ENCODE measurements at regions not wholly inside any gene's neighbourhood (a gene's known extent, or its start where the extent isn't known, plus 50 kb on each side); places are given as distances from the start of the nearest gene placed in this dataset.
"Not testable (repeated sequence)": the region's sequence is repeated elsewhere in the genome, so short reads cannot be mapped to it uniquely, and the experiment has no call there.

GRCh38 chr10:9560976-9561375 is 1456.7 kb upstream of the CELF2 start:
- no peak for DNase-seq (ENCODE audit: low read depth in 1 of 2, low spot score in 1 of 2)

GRCh38 chr10:9561821-9562505 is 1455.7 kb upstream of the CELF2 start:
- no peak for DNase-seq (ENCODE audit: low read depth in 1 of 2, low spot score in 1 of 2)

DNA sequence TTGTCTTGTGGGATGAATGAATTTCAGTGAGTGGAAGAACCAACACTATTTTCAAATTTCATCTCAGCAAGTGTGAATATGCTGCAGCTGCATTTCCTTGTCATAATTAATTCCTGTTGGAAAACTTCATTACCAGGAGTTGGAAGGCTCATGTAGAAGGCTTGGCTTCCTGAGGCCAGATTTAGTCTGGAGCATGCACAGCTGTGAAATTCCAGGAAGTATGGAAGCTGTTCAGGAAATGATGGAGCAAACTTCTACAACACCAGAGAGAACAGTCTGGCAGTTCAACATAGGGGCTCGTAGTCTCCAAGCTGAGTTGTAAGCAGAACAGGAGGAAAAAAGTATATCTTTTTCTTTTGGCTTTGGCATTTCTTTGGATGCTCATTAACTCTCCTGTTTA is 1439.9 kb upstream of the CELF2 start:
- no peak for DNase-seq (ENCODE audit: low read depth in 1 of 2, low spot score in 1 of 2)

GRCh38 chr10:9579110-9579705 is 1438.5 kb upstream of the CELF2 start:
- no peak for DNase-seq (ENCODE audit: low read depth in 1 of 2, low spot score in 1 of 2)

GRCh38 chr10:9582803-9583202 is 1434.9 kb upstream of the CELF2 start:
- not testable (repeated sequence) for DNase-seq (ENCODE audit: low read depth in 1 of 2, low spot score in 1 of 2)

- DNase-seq (ENCODE audit: low read depth in 1 of 2, low spot score in 1 of 2), result no peak
Measured at GRCh38 chr10:9596368-9596920, 1421.2 kb upstream of the CELF2 start.

DNA sequence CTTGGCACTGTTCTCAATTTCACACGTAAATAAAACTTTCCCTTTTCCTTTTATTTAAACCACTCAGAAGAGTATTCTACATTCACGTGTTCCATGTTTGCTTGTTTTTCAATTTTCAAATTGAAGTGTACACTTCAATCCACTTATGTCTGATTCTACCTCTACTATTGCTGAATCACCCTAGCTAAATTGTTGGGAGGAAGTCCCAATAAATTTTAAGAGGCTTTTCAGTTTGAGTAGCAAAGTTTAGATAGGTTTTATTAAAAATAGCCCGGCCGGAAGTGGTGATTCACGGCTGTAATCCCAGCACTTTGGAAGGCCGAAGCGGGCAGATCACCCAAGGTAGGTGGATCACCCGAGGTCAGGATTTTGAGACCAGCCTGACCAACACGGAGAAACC is 1414.7 kb upstream of the CELF2 start:
- no peak for DNase-seq (ENCODE audit: low read depth in 1 of 2, low spot score in 1 of 2)

DNA sequence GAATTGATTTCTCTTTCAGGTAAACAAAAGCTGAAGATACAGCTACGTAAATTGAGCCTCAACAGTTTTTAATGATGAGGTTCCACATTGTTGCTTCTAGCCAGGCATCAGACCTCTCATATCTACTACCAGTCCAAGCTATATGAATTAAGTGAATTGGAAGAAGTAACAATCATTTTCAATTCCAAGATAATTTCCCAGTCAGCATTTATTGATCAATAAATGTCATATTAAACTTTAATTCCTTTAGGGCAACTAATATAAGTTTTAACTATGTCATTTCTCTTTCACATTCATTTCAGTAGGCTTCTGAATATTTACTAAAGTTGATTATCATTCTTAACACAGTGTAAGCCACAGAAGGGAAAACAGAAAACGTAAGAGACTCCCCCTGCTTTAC is 1413.7 kb upstream of the CELF2 start:
- DNase-seq (ENCODE audit: low read depth in 1 of 2, low spot score in 1 of 2), result no peak

DNA sequence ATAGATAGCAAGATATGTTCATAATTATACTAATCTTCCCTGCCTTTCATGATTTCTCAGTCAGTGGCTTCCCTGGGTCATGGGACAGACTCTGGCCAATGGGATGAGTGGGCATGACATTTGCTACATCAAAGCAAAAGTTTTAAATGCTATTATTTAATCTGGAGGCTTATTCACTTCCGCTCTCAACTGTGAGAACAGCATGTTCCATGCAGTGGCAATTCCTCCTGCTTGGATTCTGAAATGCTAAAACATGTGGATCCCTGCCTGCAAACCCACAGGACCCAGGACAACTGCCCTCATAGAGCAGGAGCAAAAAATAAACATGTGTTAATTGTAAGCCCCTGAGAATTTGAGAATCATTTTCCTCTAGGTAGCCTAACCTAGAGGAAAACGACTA is 1412.4 kb upstream of the CELF2 start:
- no peak for DNase-seq (ENCODE audit: low read depth in 1 of 2, low spot score in 1 of 2)

- DNase-seq (ENCODE audit: low read depth in 1 of 2, low spot score in 1 of 2), result no peak
Measured at GRCh38 chr10:9608602-9609001, 1409.1 kb upstream of the CELF2 start.

- no peak for DNase-seq (ENCODE audit: low read depth in 1 of 2, low spot score in 1 of 2)
Measured at GRCh38 chr10:9613338-9614075, 1404.2 kb upstream of the CELF2 start.

DNA sequence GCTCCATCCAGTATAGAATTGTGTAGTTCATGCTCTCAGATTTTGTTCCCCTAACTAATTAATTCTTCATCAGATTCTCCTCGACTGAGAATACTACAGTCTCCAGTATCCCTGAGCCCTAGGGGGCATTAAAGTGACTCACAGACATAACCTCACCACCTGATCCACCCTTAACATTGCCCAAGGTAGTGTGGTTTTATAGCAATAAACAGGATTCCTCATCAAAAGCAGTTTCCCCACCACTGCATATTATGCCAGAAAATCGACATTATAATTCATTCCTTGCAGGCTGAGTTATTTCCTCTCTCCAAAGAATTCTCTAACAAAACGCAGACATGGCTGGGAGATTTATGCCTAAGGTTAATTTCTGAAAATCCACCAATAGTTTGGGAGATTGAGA is 1402.5 kb upstream of the CELF2 start:
- no peak for DNase-seq (ENCODE audit: low read depth in 1 of 2, low spot score in 1 of 2)

DNA sequence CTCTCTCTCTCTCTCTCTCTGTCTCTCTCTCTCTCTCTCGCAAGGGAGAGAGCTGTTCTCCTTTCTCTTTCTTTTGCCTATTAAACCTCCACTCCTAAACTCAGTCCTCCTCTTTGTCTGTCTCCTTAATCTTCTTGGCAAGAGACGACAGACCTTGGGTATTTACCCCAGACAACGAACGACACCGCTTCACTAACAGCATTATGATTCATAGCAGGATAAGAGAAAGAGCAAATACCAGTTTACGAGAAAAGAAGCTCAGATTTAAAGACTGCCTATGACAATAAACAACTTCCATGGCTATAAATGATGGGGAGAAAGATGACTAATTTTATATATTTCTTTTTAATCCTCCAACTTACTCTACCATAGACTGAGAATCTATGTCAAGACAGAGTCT is 1396.5 kb upstream of the CELF2 start:
- no peak for DNase-seq (ENCODE audit: low read depth in 1 of 2, low spot score in 1 of 2)

DNA sequence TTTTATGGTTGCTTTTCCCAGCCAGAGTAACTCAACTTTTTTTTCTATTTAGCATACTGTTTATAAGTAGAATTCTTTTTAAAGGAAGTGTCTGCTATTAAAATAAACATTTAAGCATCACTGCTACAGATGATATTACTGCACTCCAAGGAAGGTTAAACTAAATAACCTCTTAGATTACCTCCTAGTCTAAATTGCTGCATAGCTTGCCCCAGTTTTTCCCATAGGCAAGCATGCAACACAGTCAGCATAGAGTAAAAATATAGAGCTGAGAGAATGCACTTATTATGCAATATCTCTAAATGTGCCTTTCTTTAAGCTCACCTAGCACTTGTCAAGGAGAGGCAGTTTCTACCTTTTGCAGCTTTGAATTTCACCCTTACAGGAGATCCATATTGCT is 1392.4 kb upstream of the CELF2 start:
- DNase-seq (ENCODE audit: low read depth in 1 of 2, low spot score in 1 of 2), result no peak

GRCh38 chr10:9634466-9634865 is 1383.2 kb upstream of the CELF2 start:
- DNase-seq (ENCODE audit: low read depth in 1 of 2, low spot score in 1 of 2), result no peak

DNA sequence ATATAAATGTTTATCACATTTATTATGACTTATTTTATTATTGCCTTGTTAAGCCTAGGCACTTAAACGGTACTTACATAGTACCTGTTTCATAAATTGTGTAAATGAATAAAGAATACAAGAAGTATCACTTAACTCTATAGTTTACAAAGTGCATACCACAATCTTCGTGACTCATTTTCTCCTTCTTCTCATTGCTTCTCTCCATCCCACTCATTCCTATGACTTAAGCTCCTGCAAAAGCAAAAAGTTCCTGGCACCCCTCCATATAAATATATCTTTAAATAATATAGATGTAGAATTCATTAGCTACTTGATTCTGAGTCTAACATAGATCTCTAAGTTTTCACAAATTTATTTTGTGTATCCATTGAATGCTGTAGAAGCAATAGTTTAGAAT is 1382.0 kb upstream of the CELF2 start:
- DNase-seq (ENCODE audit: low read depth in 1 of 2, low spot score in 1 of 2), result no peak

GRCh38 chr10:9636216-9636615 is 1381.5 kb upstream of the CELF2 start:
- DNase-seq (ENCODE audit: low read depth in 1 of 2, low spot score in 1 of 2), result no peak

- DNase-seq (ENCODE audit: low read depth in 1 of 2, low spot score in 1 of 2), result no peak
Measured at GRCh38 chr10:9643782-9644181, 1373.9 kb upstream of the CELF2 start.

GRCh38 chr10:9645404-9645803 is 1372.3 kb upstream of the CELF2 start:
- DNase-seq (ENCODE audit: low read depth in 1 of 2, low spot score in 1 of 2), result no peak

DNA sequence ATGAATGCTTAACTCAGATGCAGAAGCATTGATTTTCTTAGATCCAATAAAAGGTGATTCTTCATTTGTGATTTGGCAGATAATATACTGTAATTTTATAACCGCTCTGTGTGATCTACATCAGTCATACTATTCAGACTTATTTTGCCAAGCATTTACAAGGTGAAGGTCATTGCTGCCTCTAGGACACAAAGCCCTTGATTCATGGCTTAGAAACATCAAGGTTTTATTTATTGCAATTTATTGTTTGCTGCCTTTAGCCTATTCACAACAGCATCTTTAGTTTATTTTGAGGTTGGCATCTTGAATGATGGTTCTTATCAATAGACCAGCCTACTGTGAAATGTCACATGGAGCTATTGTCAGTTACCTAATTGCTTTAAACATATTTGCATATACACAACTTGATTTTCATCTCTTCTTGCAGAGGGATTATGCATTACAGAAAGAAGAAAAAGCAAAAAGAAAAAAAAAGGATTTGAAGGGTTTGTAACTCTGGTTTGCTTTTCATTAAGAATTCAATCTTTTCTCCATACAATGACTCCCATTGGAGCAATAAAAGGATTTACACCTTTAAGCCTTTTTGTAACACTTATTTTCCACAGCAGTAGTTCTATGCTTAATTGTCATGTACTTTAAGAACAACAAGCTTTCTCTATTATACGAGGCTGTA is 1371.6 kb upstream of the CELF2 start:
- DNase-seq (ENCODE audit: low read depth in 1 of 2, low spot score in 1 of 2), result no peak

DNA sequence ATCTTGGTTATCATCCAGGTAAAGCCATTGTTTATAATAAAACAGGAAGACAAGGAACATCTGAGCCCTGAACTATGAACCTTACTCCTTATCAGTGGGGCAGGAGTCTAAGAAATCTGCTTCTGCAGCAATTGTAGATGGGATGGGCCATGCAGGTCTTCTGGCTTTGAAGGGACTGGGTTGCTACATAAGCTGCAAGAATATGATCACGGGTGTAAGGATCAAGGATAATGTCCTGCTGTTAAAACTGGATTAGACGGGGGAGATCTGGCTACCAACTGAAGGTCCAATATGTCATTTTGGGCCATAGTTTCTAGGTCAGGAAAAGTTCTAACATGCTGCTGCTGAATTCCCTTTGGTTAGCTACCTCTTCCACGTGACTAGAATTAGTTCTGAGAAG is 1363.4 kb upstream of the CELF2 start:
- DNase-seq (ENCODE audit: low read depth in 1 of 2, low spot score in 1 of 2), result no peak

GRCh38 chr10:9656386-9656785 is 1361.3 kb upstream of the CELF2 start:
- no peak for DNase-seq (ENCODE audit: low read depth in 1 of 2, low spot score in 1 of 2)

All from activated T-helper 1 cell treated with anti-CD3 and anti-CD28 coated beads, Interleukin-2, amount 50 U/mL, for 16 hours (primary cell).